Panc1 (cell line): ENCODE measurements at regions not wholly inside any gene's neighbourhood (a gene's known extent, or its start where the extent isn't known, plus 50 kb on each side); places are given as distances from the start of the nearest gene placed in this dataset.

ENCODE experiments used
- TCF7L2 ChIP-seq: IDR thresholded peaks from 2 replicates; pipeline ENCODE4 v1.6.1; 2011; ENCODE audit warnings: mild to moderate bottlenecking, low read depth, low read length, inconsistent platforms
- TF ChIP-seq, protein P1 (sequence below): fragments of 450-650 bp; IDR thresholded peaks from 2 replicates; pipeline ENCODE4 v1.5.1; 2017; ENCODE audit warnings: mild to moderate bottlenecking

- TF ChIP-seq, protein P1, sequence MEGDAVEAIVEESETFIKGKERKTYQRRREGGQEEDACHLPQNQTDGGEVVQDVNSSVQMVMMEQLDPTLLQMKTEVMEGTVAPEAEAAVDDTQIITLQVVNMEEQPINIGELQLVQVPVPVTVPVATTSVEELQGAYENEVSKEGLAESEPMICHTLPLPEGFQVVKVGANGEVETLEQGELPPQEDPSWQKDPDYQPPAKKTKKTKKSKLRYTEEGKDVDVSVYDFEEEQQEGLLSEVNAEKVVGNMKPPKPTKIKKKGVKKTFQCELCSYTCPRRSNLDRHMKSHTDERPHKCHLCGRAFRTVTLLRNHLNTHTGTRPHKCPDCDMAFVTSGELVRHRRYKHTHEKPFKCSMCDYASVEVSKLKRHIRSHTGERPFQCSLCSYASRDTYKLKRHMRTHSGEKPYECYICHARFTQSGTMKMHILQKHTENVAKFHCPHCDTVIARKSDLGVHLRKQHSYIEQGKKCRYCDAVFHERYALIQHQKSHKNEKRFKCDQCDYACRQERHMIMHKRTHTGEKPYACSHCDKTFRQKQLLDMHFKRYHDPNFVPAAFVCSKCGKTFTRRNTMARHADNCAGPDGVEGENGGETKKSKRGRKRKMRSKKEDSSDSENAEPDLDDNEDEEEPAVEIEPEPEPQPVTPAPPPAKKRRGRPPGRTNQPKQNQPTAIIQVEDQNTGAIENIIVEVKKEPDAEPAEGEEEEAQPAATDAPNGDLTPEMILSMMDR = no peak
- no peak for TF ChIP-seq TCF7L2
Observed at GRCh38 chr14:71783088-71783487, 149.1 kb upstream of the RGS6 start.
